Vagina (tissue), 2 donors: ENCODE measurements at regions not wholly inside any gene's neighbourhood (a gene's known extent, or its start where the extent isn't known, plus 50 kb on each side); places are given as distances from the start of the nearest gene placed in this dataset.

Experiments
- CTCF ChIP-seq, 3 experiments: fragments of 450-650 bp in 2 of 3; fragments of 200-600 bp in 1 of 3; sonication (generic) in 1 of 3; IDR thresholded peaks; one replicate each; pipeline ENCODE4 v1.5.1; 2017 to 2019; ENCODE audit warnings: antibody characterized with exemption in 3 of 3, mild to moderate bottlenecking in 2 of 3, moderate library complexity in 2 of 3
- POLR2A ChIP-seq, 2 donors: fragments of 450-650 bp; IDR thresholded peaks; one replicate each; pipeline ENCODE4 v1.6.1; 2017; ENCODE audit warnings: antibody characterized with exemption in 2 of 2, mild to moderate bottlenecking in 2 of 2, moderate library complexity in 2 of 2
- POLR2AphosphoS5 ChIP-seq, 2 donors: sonication (generic); formaldehyde crosslinking; IDR thresholded peaks; one replicate each; pipeline ENCODE4 v1.9.0; 2017; ENCODE audit warnings: antibody characterized with exemption in 2 of 2, mild to moderate bottlenecking in 2 of 2, low read depth in 1 of 2; ENCODE audit not compliant: insufficient read depth in 1 of 2

GRCh38 chr4:66219401-66219800, 549.1 kb upstream of the EPHA5 start:
- TF ChIP-seq CTCF (IDR thresholded peaks at IDR 0.05): no peak
- no peak for TF ChIP-seq POLR2AphosphoS5 (IDR thresholded peaks at IDR 0.05; ENCODE audit: insufficient read depth in 1 of 2, low read depth in 1 of 2)
- no peak for TF ChIP-seq POLR2A (IDR thresholded peaks at IDR 0.05)
